Keratinocyte (primary cell): ENCODE measurements at regions not wholly inside any gene's neighbourhood (a gene's known extent, or its start where the extent isn't known, plus 50 kb on each side); places are given as distances from the start of the nearest gene placed in this dataset.

Source experiments
- EZH2 ChIP-seq: IDR thresholded peaks from one replicate; pipeline ENCODE4 v1.6.1; 2012; ENCODE audit warnings: inconsistent platforms, mild to moderate bottlenecking, low read length, moderate library complexity
- TF ChIP-seq, protein P1 (sequence below), 3 experiments: IDR thresholded peaks in 1 of 3; conservative IDR thresholded peaks in 1 of 3; optimal IDR thresholded peaks in 1 of 3; 2 replicates in 2 of 3; 3 replicates in 1 of 3; pipeline versions ENCODE3 to v1.5.1; 2011; ENCODE audit warnings: low read length in 3 of 3, mild to moderate bottlenecking in 3 of 3, moderate library complexity in 2 of 3, control low read depth in 1 of 3, inconsistent platforms in 1 of 3; ENCODE audit not compliant: insufficient read depth in 2 of 3; ENCODE audit errors: extremely low read depth in 1 of 3

GRCh38 chr2:21382701-21383520, 259.1 kb downstream of the TDRD15 start:
- TF ChIP-seq, protein P1, sequence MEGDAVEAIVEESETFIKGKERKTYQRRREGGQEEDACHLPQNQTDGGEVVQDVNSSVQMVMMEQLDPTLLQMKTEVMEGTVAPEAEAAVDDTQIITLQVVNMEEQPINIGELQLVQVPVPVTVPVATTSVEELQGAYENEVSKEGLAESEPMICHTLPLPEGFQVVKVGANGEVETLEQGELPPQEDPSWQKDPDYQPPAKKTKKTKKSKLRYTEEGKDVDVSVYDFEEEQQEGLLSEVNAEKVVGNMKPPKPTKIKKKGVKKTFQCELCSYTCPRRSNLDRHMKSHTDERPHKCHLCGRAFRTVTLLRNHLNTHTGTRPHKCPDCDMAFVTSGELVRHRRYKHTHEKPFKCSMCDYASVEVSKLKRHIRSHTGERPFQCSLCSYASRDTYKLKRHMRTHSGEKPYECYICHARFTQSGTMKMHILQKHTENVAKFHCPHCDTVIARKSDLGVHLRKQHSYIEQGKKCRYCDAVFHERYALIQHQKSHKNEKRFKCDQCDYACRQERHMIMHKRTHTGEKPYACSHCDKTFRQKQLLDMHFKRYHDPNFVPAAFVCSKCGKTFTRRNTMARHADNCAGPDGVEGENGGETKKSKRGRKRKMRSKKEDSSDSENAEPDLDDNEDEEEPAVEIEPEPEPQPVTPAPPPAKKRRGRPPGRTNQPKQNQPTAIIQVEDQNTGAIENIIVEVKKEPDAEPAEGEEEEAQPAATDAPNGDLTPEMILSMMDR (optimal IDR thresholded peaks at IDR 0.05 in 1 of 3, IDR thresholded peaks at IDR 0.05 in 1 of 3, conservative IDR thresholded peaks at IDR 0.05 in 1 of 3; ENCODE audit: extremely low read depth in 1 of 3, insufficient read depth in 2 of 3, low read length in 3 of 3) = no peak
- TF ChIP-seq EZH2 = no peak
